ENCODE measurements at regions not wholly inside any gene's neighbourhood (a gene's known extent, or its start where the extent isn't known, plus 50 kb on each side); places are given as distances from the start of the nearest gene placed in this dataset.

- CTCF ChIA-PET = interaction anchor here (1.1 kb wide), 1 partner anchor 310 kb away, joined by 3 read pairs; no protein-coding TSS in a partner anchor
- no peak for DNase-seq (ENCODE audit: low read depth, low spot score)
These were observed 498.0 kb upstream of the CFAP20DC start for GRCh38 chr3:59547874-59548273.

GRCh38 chr3:59546522-59546921 is 496.7 kb upstream of the CFAP20DC start:
- ChIA-PET CTCF (no interaction called here), POLR2A (no interaction called here)
- H3K27me3 ChIP-seq (ENCODE audit: control insufficient read depth, insufficient read depth, low read length) = no peaks in the 10 kb centered on the region
- no peak overlapping the region for H3K27ac ChIP-seq (ENCODE audit: low read depth, low read length)
- no peak for TF ChIP-seq CTCF (IDR thresholded peaks at IDR 0.05; ENCODE audit: low read depth, low read length)
- H3K4me3 ChIP-seq (ENCODE audit: low read depth, low read length) = no peak overlapping the region
- H3K9me3 ChIP-seq (ENCODE audit: control insufficient read depth, insufficient read depth, low read length) = no peaks in the 10 kb centered on the region
- DNase-seq (ENCODE audit: low read depth, low spot score) = no peak

More at GRCh38 chr3:59547874-59548273, 498.0 kb upstream of the CFAP20DC start:
- Histone ChIP-seq H3K27ac (ENCODE audit: low read depth, low read length) (no peak overlapping the region), H3K4me3 (ENCODE audit: low read depth, low read length) (no peak overlapping the region), H3K9me3 (ENCODE audit: control insufficient read depth, insufficient read depth, low read length) (no peaks in the 10 kb centered on the region), H3K27me3 (ENCODE audit: control insufficient read depth, insufficient read depth, low read length) (no peaks in the 10 kb centered on the region)
- no peak for TF ChIP-seq CTCF (IDR thresholded peaks at IDR 0.05; ENCODE audit: low read depth, low read length)
- POLR2A ChIA-PET = no interaction called here

- ChIA-PET POLR2A (no interaction called here), CTCF (no interaction called here)
- H3K4me3 ChIP-seq (ENCODE audit: low read depth, low read length) = no peak overlapping the region
These were observed 495.5 kb upstream of the CFAP20DC start for GRCh38 chr3:59545374-59545773.

GRCh38 chr3:59542276-59542675 is 492.5 kb upstream of the CFAP20DC start:
- ChIA-PET POLR2A (no interaction called here), CTCF (interaction anchor here (1.3 kb wide), 1 partner anchor 33 kb away, joined by 6 read pairs; no protein-coding TSS in a partner anchor)
- Histone ChIP-seq H3K27me3 (ENCODE audit: control insufficient read depth, insufficient read depth, low read length) (no peaks in the 10 kb centered on the region), H3K27ac (ENCODE audit: low read depth, low read length) (no peak overlapping the region), H3K4me3 (ENCODE audit: low read depth, low read length) (no peak overlapping the region), H3K9me3 (ENCODE audit: control insufficient read depth, insufficient read depth, low read length) (no peaks in the 10 kb centered on the region)
- DNase-seq (ENCODE audit: low read depth, low spot score) = no peak
- TF ChIP-seq CTCF (IDR thresholded peaks at IDR 0.05; ENCODE audit: low read depth, low read length) = no peak

More at GRCh38 chr3:59545374-59545773, 495.5 kb upstream of the CFAP20DC start:
- no peaks in the 10 kb centered on the region for H3K9me3 ChIP-seq (ENCODE audit: control insufficient read depth, insufficient read depth, low read length)
- no peak for TF ChIP-seq CTCF (IDR thresholded peaks at IDR 0.05; ENCODE audit: low read depth, low read length)
- DNase-seq (ENCODE audit: low read depth, low spot score) = no peak
- no peaks in the 10 kb centered on the region for H3K27me3 ChIP-seq (ENCODE audit: control insufficient read depth, insufficient read depth, low read length)
- no peak overlapping the region for H3K27ac ChIP-seq (ENCODE audit: low read depth, low read length)

GRCh38 chr3:59540696-59541095 is 490.9 kb upstream of the CFAP20DC start:
- no peak overlapping the region for H3K27ac ChIP-seq (ENCODE audit: low read depth, low read length)
- H3K9me3 ChIP-seq (ENCODE audit: control insufficient read depth, insufficient read depth, low read length) = no peaks in the 10 kb centered on the region
- ChIA-PET CTCF (no interaction called here), POLR2A (no interaction called here)
- H3K27me3 ChIP-seq (ENCODE audit: control insufficient read depth, insufficient read depth, low read length) = no peaks in the 10 kb centered on the region
- no peak for DNase-seq (ENCODE audit: low read depth, low spot score)
- TF ChIP-seq CTCF (IDR thresholded peaks at IDR 0.05; ENCODE audit: low read depth, low read length) = no peak
- H3K4me3 ChIP-seq (ENCODE audit: low read depth, low read length) = no peak overlapping the region
